ENCODE measurements at regions not wholly inside any gene's neighbourhood (a gene's known extent, or its start where the extent isn't known, plus 50 kb on each side); places are given as distances from the start of the nearest gene placed in this dataset.

DNA sequence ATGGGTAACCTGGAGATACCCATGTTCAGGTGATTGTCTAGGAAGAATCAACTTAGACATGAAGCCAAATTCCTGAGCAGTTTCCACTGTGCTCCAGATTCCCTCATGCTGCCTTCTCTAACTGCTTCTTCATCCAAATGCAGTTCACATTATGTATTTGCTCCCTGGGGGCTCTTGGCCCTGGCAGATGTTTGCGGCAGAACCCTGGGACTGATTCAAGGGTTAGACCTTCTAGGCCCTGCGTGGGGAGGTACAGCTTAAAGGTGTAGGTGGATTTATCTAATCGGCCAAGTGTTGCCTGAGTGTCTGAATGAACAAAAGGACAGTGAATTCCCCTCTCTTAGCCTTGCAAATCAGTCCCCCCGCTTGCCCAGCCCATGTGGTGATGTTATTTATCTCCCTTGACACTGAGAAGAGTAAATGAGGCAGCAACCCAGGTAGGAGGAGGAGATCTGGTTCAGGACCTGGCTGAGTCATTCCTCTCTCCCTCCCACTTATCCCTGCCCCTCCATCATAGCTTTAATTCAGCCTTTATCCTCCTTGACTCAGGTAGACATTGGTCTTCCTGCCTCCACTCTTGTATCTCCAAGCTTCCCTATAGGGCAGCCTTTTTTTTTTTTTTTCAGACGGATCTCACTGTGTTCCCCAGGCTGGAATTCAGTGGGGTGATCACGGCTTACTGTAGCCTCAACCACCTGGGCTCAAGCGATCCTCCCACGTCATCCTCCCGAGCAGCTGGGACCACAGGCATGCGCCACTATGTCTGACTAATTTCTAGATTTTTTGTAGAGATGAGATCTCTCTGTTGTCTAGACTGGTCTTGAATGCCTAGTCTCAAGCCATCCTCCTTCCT lies 54.8 kb downstream of the MAGEF1 start:
- Histone ChIP-seq H3K27ac (ENCODE audit: low read length) (no peak overlapping the region), H3K9me2 (replicated peaks; ENCODE audit: low read length) (no peaks in the 10 kb centered on the region), H3K27me3 (ENCODE audit: low read length) (no peaks in the 10 kb centered on the region), H3K4me1 (ENCODE audit: insufficient read depth, low read length) (peaks cover 4% of the 10 kb centered on the region; the same call in 1 of the 2 replicates), H3K9ac (ENCODE audit: low read length) (no peak overlapping the region), H3K9me3 (ENCODE audit: low read length) (no peaks in the 10 kb centered on the region), H3K4me3 (ENCODE audit: low read length) (no peak overlapping the region), H3K79me2 (ENCODE audit: low read length) (no peaks in the 10 kb centered on the region), H2AFZ (ENCODE audit: low read length) (no peak overlapping the region), H3K4me2 (ENCODE audit: low read length) (no peak overlapping the region), H3K36me3 (ENCODE audit: low read depth, low read length) (no peaks in the 10 kb centered on the region), H3F3A (ENCODE audit: low read length, unreplicated experiment) (no peaks in the 10 kb centered on the region), H4K20me1 (ENCODE audit: low read length) (no peaks in the 10 kb centered on the region)
- intact Hi-C loops (cut with micrococcal nuclease) = no loop called here
- TF ChIP-seq EZH2 (IDR thresholded peaks at IDR 0.05; ENCODE audit: low read length, unreplicated experiment) (no peak), EZH2phosphoT487 (IDR thresholded peaks at IDR 0.05; ENCODE audit: borderline replicate concordance, low read length) (no peak)
- TF ChIP-seq, protein P1, sequence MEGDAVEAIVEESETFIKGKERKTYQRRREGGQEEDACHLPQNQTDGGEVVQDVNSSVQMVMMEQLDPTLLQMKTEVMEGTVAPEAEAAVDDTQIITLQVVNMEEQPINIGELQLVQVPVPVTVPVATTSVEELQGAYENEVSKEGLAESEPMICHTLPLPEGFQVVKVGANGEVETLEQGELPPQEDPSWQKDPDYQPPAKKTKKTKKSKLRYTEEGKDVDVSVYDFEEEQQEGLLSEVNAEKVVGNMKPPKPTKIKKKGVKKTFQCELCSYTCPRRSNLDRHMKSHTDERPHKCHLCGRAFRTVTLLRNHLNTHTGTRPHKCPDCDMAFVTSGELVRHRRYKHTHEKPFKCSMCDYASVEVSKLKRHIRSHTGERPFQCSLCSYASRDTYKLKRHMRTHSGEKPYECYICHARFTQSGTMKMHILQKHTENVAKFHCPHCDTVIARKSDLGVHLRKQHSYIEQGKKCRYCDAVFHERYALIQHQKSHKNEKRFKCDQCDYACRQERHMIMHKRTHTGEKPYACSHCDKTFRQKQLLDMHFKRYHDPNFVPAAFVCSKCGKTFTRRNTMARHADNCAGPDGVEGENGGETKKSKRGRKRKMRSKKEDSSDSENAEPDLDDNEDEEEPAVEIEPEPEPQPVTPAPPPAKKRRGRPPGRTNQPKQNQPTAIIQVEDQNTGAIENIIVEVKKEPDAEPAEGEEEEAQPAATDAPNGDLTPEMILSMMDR (conservative IDR thresholded peaks at IDR 0.05; ENCODE audit: low read depth, low read length) = no peak
- ATAC-seq (no peak), DNase-seq (peak; percentile 20)
- ChIA-PET CTCF (no interaction called here), POLR2A (ENCODE audit: unreplicated experiment) (no interaction called here)
- BruUV-seq (replicated peaks) = no TSS peak

GRCh38 chr3:184656458-184656828 lies 55.4 kb downstream of the MAGEF1 start:
- no peaks in the 10 kb centered on the region for H4K20me1 ChIP-seq (ENCODE audit: low read length)
- H3K9me3 ChIP-seq (ENCODE audit: low read length) = no peaks in the 10 kb centered on the region
- H3K4me2 ChIP-seq (ENCODE audit: low read length) = no peak overlapping the region
- H3K4me3 ChIP-seq (ENCODE audit: low read length) = no peak overlapping the region
- POLR2A ChIA-PET (ENCODE audit: unreplicated experiment) = no interaction called here
- CTCF ChIA-PET = no interaction called here
- peaks cover 10% of the 10 kb centered on the region; the same call in 1 of the 2 replicates for H3K4me1 ChIP-seq (ENCODE audit: insufficient read depth, low read length)
- no peaks in the 10 kb centered on the region for H3K27me3 ChIP-seq (ENCODE audit: low read length)
- DNase-seq (no peak), ATAC-seq (no peak)
- BruUV-seq (replicated peaks) = no TSS peak
- H2AFZ ChIP-seq (ENCODE audit: low read length) = no peak overlapping the region
- H3F3A ChIP-seq (ENCODE audit: low read length, unreplicated experiment) = no peaks in the 10 kb centered on the region
- intact Hi-C loops (cut with micrococcal nuclease) = no loop called here
- no peak for TF ChIP-seq EZH2 (IDR thresholded peaks at IDR 0.05; ENCODE audit: low read length, unreplicated experiment)
- no peak for TF ChIP-seq EZH2phosphoT487 (IDR thresholded peaks at IDR 0.05; ENCODE audit: borderline replicate concordance, low read length)
- TF ChIP-seq, protein P1 (conservative IDR thresholded peaks at IDR 0.05; ENCODE audit: low read depth, low read length) = no peak
- H3K27ac ChIP-seq (ENCODE audit: low read length) = no peak overlapping the region
- H3K9me2 ChIP-seq (replicated peaks; ENCODE audit: low read length) = no peaks in the 10 kb centered on the region
- H3K79me2 ChIP-seq (ENCODE audit: low read length) = no peaks in the 10 kb centered on the region
- no peak overlapping the region for H3K9ac ChIP-seq (ENCODE audit: low read length)
- H3K36me3 ChIP-seq (ENCODE audit: low read depth, low read length) = no peaks in the 10 kb centered on the region

DNA sequence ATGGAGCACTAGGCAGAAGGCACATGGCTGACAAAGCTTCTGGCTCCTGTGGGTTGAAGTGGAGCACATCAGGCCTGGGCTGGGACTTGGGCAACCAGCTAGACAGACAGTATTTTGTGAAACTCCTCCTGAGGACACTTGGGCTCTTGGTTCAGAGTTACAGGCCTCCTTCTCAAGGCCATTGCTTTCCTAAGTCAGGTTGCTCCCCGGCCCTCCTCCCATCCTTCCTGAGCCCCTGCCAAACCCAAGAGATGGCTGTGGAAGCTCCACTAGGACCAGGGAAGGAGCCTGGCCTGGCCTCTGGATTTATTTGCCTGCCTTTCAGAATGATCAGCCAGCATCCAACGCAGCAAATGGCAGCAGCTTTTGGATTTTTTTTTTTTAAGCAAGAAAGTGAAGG lies 56.3 kb downstream of the MAGEF1 start:
- BruUV-seq (replicated peaks) = no TSS peak
- no peaks in the 10 kb centered on the region for H3K9me2 ChIP-seq (replicated peaks; ENCODE audit: low read length)
- peaks cover 10% of the 10 kb centered on the region; the same call in 1 of the 2 replicates for H3K4me1 ChIP-seq (ENCODE audit: insufficient read depth, low read length)
- ChIA-PET POLR2A (ENCODE audit: unreplicated experiment) (no interaction called here), CTCF (no interaction called here)
- H3K36me3 ChIP-seq (ENCODE audit: low read depth, low read length) = no peaks in the 10 kb centered on the region
- DNase-seq (no peak), ATAC-seq (no peak)
- no peaks in the 10 kb centered on the region for H3K79me2 ChIP-seq (ENCODE audit: low read length)
- no peaks in the 10 kb centered on the region for H3F3A ChIP-seq (ENCODE audit: low read length, unreplicated experiment)
- H3K4me2 ChIP-seq (ENCODE audit: low read length) = no peak overlapping the region
- TF ChIP-seq, protein P1 (conservative IDR thresholded peaks at IDR 0.05; ENCODE audit: low read depth, low read length) = no peak
- TF ChIP-seq EZH2 (IDR thresholded peaks at IDR 0.05; ENCODE audit: low read length, unreplicated experiment) (no peak), EZH2phosphoT487 (IDR thresholded peaks at IDR 0.05; ENCODE audit: borderline replicate concordance, low read length) (no peak)
- H4K20me1 ChIP-seq (ENCODE audit: low read length) = no peaks in the 10 kb centered on the region
- H3K9ac ChIP-seq (ENCODE audit: low read length) = no peak overlapping the region
- H3K9me3 ChIP-seq (ENCODE audit: low read length) = no peaks in the 10 kb centered on the region
- intact Hi-C loops (cut with micrococcal nuclease) = no loop called here
- H3K27ac ChIP-seq (ENCODE audit: low read length) = no peak overlapping the region
- H2AFZ ChIP-seq (ENCODE audit: low read length) = no peak overlapping the region
- no peaks in the 10 kb centered on the region for H3K27me3 ChIP-seq (ENCODE audit: low read length)
- no peak overlapping the region for H3K4me3 ChIP-seq (ENCODE audit: low read length)
